Heart right ventricle (tissue), 16 donors: ENCODE measurements at regions not wholly inside any gene's neighbourhood (a gene's known extent, or its start where the extent isn't known, plus 50 kb on each side); places are given as distances from the start of the nearest gene placed in this dataset.
"Not testable (repeated sequence)": the region's sequence is repeated elsewhere in the genome, so short reads cannot be mapped to it uniquely, and the experiment has no call there.

Source experiments
- ATAC-seq, 8 donors: fragments of 200-7000 bp; cut with Tn5 transposase; one replicate each; pipeline ENCODE4 v1.9.1; 2020; ENCODE audit warnings: mild to moderate bottlenecking in 8 of 8, moderate library complexity in 8 of 8, moderate number of reproducible peaks in 1 of 8
- DNase-seq, 2 donors: peaks; one replicate each; pipeline ENCODE4 v3.0.0-alpha.2; 2020
- H3K27ac ChIP-seq, 10 donors: fragments of 200-600 bp; sonication (generic) in 2 of 10; one replicate each; pipeline versions ENCODE4 v1.5.0 to v1.8.0; 2020 to 2022; ENCODE audit warnings: mild to moderate bottlenecking in 3 of 10
- H3K27me3 ChIP-seq, 7 donors: fragments of 200-600 bp; one replicate each; pipeline ENCODE4 v1.8.0; 2021 to 2022; ENCODE audit warnings: mild to moderate bottlenecking in 2 of 7
- H3K36me3 ChIP-seq, 9 donors: fragments of 200-600 bp; sonication (generic) in 1 of 9; one replicate each; pipeline versions ENCODE4 v1.5.0 to v1.8.0; 2020 to 2022; ENCODE audit warnings: mild to moderate bottlenecking in 2 of 9
- H3K4me1 ChIP-seq, 9 donors: fragments of 200-600 bp; sonication (generic) in 1 of 9; one replicate each; pipeline versions ENCODE4 v1.5.0 to v1.8.0; 2020 to 2022; ENCODE audit warnings: mild to moderate bottlenecking in 4 of 9
- H3K4me3 ChIP-seq, 10 donors: fragments of 200-600 bp; sonication (generic) in 2 of 10; one replicate each; pipeline versions ENCODE4 v1.5.0 to v1.8.0; 2020 to 2022; ENCODE audit warnings: mild to moderate bottlenecking in 7 of 10, moderate library complexity in 2 of 10
- H3K9me3 ChIP-seq, 11 donors: fragments of 200-600 bp in 10 of 11; sonication (generic) in 2 of 11; one replicate each; pipeline versions ENCODE4 v1.5.0 to v1.8.0; 2013 to 2022; ENCODE audit warnings: mild to moderate bottlenecking in 2 of 11, control low read depth in 1 of 11, moderate library complexity in 1 of 11
- CTCF ChIP-seq, 9 donors: fragments of 200-600 bp; sonication (generic) in 2 of 9; IDR thresholded peaks; one replicate each; pipeline versions ENCODE4 v1.5.0 to v1.8.0; 2021 to 2022; ENCODE audit warnings: antibody characterized with exemption in 9 of 9, mild to moderate bottlenecking in 5 of 9, moderate library complexity in 1 of 9
- WGBS, 2 donors: extraction: QIAGEN DNeasy Blood & Tissue Kit; methylation state at CpG; one replicate each; pipeline ENCODE4 v1.1.7; 2013; ENCODE audit warnings: inconsistent platforms in 1 of 2; 5-methylcytosine and 5-hydroxymethylcytosine counted together
- intact Hi-C, 10 donors: fragments of 100-400 bp; cut with DNase I; formaldehyde crosslinking; loops; one replicate each; pipeline versions ENCODE4 v1.11.1 to v1.14.2; 2022
- donor health status: Arrhythmogenic right ventricular cardiomyopathy.
- donor health status: ischemic (EF 13 %, LVEDD 7.1; RV severe dilation, severe dysfunction).
- donor health status: healthy with polysubstance abuse.
- donor health status: DM: no; HTN: yes; CAD: no.
- donor health status: DM: no; HTN: no; CAD: no.
- donor health status: ischemic (EF 25% LVEDD 6.9; RV normal size, moderate dysfunction).
- donor health status: ischemic (EF 25% LVEDD 5.7; RV mildly dilated, moderate dysfunction).
- donor health status: healthy.
- donor health status: DM: yes; HTN: yes; CAD: no.
- donor health status: Ischemic cardiomyopathy.
- donor health status: ischemic (EF 35%, LVEDD 5.7; RV mildly dilated, moderate dysfunction).
- donor health status: nonischemic (EF 11% LVEDD 7.7; RV severe dilation, severe dysfunction).
- donor health status: DM: yes; HTN: yes; CAD: no.
- donor health status: PGD.
- donor health status: ischemic (EF 29% LVEDD 5.4; RV normal size, mild dysfunction).
- donor health status: nonischemic (EF 23%, LVEDD 6.1; RV moderate dilation, normal function).

DNA sequence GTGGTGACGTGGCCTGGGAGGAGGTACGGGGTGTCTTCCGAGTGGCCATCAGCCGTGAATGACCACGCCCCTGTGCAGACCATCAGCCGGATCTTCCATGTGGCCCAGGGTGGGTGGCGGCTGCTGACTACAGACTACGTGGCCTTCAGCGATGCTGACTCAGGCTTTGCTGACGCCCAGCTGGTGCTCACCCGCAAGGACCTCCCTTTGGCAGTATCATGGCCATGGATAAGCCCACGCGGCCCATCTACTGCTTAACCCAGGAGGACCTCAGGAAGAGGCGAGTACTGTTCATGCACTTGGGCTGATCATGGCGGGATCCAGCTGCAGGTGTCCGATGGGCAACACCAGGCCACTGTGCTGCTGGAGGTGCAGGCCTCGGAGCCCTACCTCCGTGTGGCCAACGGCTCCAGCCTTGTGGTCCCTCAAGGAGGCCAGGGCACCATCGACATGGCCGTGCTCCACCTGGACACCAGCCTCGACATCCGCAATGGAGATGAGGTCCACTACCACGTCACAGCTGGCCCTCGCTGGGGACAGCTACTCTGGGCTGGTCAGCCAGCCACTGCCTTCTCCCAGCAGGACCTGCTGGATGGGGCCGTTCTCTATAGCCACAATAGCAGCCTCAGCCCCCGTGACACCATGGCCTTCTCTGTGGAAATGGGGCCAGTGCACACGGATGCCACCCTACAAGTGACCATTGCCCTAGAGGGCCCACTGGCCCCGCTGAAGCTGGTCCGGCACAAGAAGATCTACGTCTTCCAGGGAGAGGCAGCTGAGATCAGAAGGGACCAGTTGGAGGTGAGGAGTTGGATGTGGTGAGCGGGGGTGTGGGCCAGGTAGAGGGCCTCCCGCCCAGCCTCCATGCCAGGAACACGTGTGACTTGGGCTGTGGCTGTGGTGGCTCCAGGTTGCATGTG, 178.4 kb downstream of the TBC1D2B start:
- no peaks in the 10 kb centered on the region for H3K4me1 ChIP-seq
- no peaks in the 10 kb centered on the region for H3K36me3 ChIP-seq
- TF ChIP-seq CTCF (IDR thresholded peaks at IDR 0.05), result no peak
- peak in 1 of 8 donors; percentile 32 for ATAC-seq
- WGBS, 2 donors, result 88 to 89% methylated on average over 34 of the region's 34 CpGs
- H3K27ac ChIP-seq, result no peak overlapping the region
- intact Hi-C loops, result no loop called here
- no peak for DNase-seq
- no peaks in the 10 kb centered on the region for H3K9me3 ChIP-seq
- no peaks in the 10 kb centered on the region for H3K27me3 ChIP-seq
- H3K4me3 ChIP-seq, result no peak overlapping the region

- Histone ChIP-seq H3K9me3 (no peaks in the 10 kb centered on the region), H3K36me3 (no peaks in the 10 kb centered on the region), H3K4me3 (no peak overlapping the region), H3K4me1 (peaks cover 0 to 7% (median 0%) of the 10 kb centered on the region in 9 donors), H3K27ac (no peak overlapping the region), H3K27me3 (no peaks in the 10 kb centered on the region)
- 95 to 96% methylated on average over 12 of the region's 12 CpGs for WGBS, 2 donors
- DNase-seq, result no peak
- ATAC-seq, result no peak
- no peak for TF ChIP-seq CTCF (IDR thresholded peaks at IDR 0.05)
- intact Hi-C loops, result no loop called here
Observed at GRCh38 chr15:77897896-77898406, 179.6 kb downstream of the TBC1D2B start.

DNA sequence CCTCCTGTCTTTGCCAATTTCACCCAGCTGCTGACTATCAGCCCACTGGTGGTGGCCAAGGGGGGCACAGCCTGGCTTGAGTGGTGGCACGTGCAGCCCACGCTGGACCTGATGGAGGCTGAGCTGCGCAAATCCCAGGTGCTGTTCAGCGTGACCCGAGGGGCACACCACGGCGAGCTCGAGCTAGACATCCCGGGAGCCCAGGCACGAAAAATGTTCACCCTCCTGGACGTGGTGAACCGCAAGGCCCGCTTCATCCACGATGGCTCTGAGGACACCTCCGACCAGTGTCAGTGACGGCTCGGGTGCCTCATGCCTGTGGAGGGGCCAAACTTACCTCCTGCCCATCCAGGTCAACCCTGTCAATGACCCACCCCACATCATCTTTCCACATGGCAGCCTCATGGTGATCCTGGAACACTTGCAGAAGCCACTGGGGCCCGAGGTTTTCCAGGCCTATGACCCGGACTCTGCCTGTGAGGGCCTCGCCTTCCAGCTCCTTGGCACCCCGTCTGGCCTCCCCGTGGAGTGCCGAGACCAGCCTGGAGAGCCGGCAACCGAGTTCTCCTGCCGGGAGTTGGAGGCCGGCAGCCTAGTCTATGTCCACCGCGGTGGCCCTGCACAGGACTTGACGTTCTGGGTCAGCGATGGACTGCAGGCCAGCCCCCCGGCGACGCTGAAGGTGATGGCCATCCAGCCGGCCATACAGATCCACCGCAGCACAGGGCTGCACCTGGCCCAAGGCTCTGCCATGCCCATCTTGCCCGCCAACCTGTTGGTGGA, 180.2 kb downstream of the TBC1D2B start:
- intact Hi-C loops, H3K27me3 ChIP-seq, H3K4me3 ChIP-seq, H3K9me3 ChIP-seq, DNase-seq, H3K27ac ChIP-seq, H3K36me3 ChIP-seq, ATAC-seq: not testable (repeated sequence)
- peaks cover 0 to 13% (median 0%) of the 10 kb centered on the region in 9 donors for H3K4me1 ChIP-seq
- WGBS, 2 donors, result 90 to 93% methylated on average over 33 to 37 of the region's 37 CpGs

- H3K27me3 ChIP-seq, intact Hi-C loops, H3K36me3 ChIP-seq, H3K27ac ChIP-seq, ATAC-seq, H3K9me3 ChIP-seq, DNase-seq: not testable (repeated sequence)
- WGBS, 2 donors, result 85 to 86% methylated on average over 29 to 32 of the region's 32 CpGs
- Histone ChIP-seq H3K4me3 (peak overlapping the region in 4 of 10 donors; percentile 8 to 32 (median 20)), H3K4me1 (peaks cover 0 to 21% (median 3%) of the 10 kb centered on the region in 9 donors)
Observed at GRCh38 chr15:77896147-77897112, 181.1 kb downstream of the TBC1D2B start.
